Breast epithelium (tissue), 3 donors: ENCODE measurements at regions not wholly inside any gene's neighbourhood (a gene's known extent, or its start where the extent isn't known, plus 50 kb on each side); places are given as distances from the start of the nearest gene placed in this dataset.

ENCODE experiments used
- POLR2A ChIP-seq: fragments of 450-650 bp; IDR thresholded peaks from one replicate; pipeline ENCODE4 v1.6.1; 2016; ENCODE audit warnings: antibody characterized with exemption, mild to moderate bottlenecking, moderate library complexity
- POLR2AphosphoS5 ChIP-seq, 3 donors: sonication (generic); formaldehyde crosslinking; IDR thresholded peaks; one replicate each; pipeline ENCODE4 v1.6.1; 2017; ENCODE audit warnings: antibody characterized with exemption in 3 of 3
- TF ChIP-seq, protein P1 (sequence below), 3 donors: fragments of 450-650 bp; IDR thresholded peaks; one replicate each; pipeline ENCODE4 v1.5.1; 2016 to 2017; ENCODE audit warnings: antibody characterized with exemption in 3 of 3, mild to moderate bottlenecking in 3 of 3, moderate library complexity in 3 of 3

DNA sequence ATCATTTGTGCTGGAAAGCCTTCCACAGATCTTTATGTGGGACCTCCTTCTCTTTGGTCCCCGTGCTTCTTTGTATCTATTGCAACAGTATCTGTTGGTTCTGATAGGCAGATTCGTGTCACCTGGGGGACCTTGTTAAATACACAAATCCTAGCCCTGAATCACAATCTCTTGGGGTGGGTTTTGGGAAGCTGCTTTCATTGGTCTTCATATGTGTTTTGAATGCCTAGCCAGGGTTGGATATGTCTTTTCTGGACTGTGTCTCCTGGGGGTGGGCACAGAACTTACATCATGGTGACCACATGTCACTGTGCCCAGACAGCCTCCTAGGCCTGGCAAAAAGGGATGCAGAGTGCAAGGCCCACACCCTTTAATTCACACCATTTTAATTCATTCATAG is 81.0 kb upstream of the HNF1B start:
- no peak for TF ChIP-seq POLR2AphosphoS5 (IDR thresholded peaks at IDR 0.05)
- no peak for TF ChIP-seq POLR2A
- TF ChIP-seq, protein P1, sequence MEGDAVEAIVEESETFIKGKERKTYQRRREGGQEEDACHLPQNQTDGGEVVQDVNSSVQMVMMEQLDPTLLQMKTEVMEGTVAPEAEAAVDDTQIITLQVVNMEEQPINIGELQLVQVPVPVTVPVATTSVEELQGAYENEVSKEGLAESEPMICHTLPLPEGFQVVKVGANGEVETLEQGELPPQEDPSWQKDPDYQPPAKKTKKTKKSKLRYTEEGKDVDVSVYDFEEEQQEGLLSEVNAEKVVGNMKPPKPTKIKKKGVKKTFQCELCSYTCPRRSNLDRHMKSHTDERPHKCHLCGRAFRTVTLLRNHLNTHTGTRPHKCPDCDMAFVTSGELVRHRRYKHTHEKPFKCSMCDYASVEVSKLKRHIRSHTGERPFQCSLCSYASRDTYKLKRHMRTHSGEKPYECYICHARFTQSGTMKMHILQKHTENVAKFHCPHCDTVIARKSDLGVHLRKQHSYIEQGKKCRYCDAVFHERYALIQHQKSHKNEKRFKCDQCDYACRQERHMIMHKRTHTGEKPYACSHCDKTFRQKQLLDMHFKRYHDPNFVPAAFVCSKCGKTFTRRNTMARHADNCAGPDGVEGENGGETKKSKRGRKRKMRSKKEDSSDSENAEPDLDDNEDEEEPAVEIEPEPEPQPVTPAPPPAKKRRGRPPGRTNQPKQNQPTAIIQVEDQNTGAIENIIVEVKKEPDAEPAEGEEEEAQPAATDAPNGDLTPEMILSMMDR (IDR thresholded peaks at IDR 0.05): no peak
